Left ventricle myocardium inferior (tissue), 1 donor: ENCODE measurements at regions not wholly inside any gene's neighbourhood (a gene's known extent, or its start where the extent isn't known, plus 50 kb on each side); places are given as distances from the start of the nearest gene placed in this dataset.
"Not testable (repeated sequence)": the region's sequence is repeated elsewhere in the genome, so short reads cannot be mapped to it uniquely, and the experiment has no call there.

ENCODE experiments used
- DNase-seq: peaks from one replicate; pipeline ENCODE4 v3.0.0-alpha.2; 2020
- H3K27ac ChIP-seq: fragments of 200-600 bp; replicated peaks from 2 replicates; pipeline ENCODE4 v1.8.0; 2021
- H3K27me3 ChIP-seq: fragments of 200-600 bp; 2 replicates; pipeline ENCODE4 v1.8.0; 2021; ENCODE audit warnings: low read depth
- H3K36me3 ChIP-seq: fragments of 200-600 bp; 2 replicates; pipeline ENCODE4 v1.8.0; 2021
- H3K4me1 ChIP-seq: fragments of 200-600 bp; 2 replicates; pipeline ENCODE4 v1.8.0; 2021
- H3K4me3 ChIP-seq: fragments of 200-600 bp; 2 replicates; pipeline ENCODE4 v1.8.0; 2021; ENCODE audit warnings: mild to moderate bottlenecking, moderate library complexity
- H3K9me3 ChIP-seq: fragments of 200-600 bp; replicated peaks from 2 replicates; pipeline ENCODE4 v1.8.0; 2021
- CTCF ChIP-seq: fragments of 200-600 bp; IDR thresholded peaks from 2 replicates; pipeline ENCODE4 v1.8.0; 2021; ENCODE audit warnings: antibody characterized with exemption, mild to moderate bottlenecking, borderline replicate concordance
- intact Hi-C: fragments of 100-400 bp; cut with micrococcal nuclease; formaldehyde crosslinking; loops from one replicate; pipeline ENCODE4 v1.11.0; 2022
- donor health status: DM: no; HTN: yes; CAD: no; lungs with severe emphysema.

GRCh38 chr22:11038786-11039185, 4489.2 kb upstream of the OR11H1 start:
- H3K27ac ChIP-seq, H3K27me3 ChIP-seq, DNase-seq, intact Hi-C loops, H3K4me3 ChIP-seq, H3K4me1 ChIP-seq, H3K36me3 ChIP-seq: not testable (repeated sequence)
- peaks cover 83% of the 10 kb centered on the region for H3K9me3 ChIP-seq

GRCh38 chr22:11041416-11041815, 4486.6 kb upstream of the OR11H1 start:
- H3K27ac ChIP-seq, H3K4me1 ChIP-seq, intact Hi-C loops, H3K4me3 ChIP-seq, H3K27me3 ChIP-seq, DNase-seq, H3K36me3 ChIP-seq: not testable (repeated sequence)
- H3K9me3 ChIP-seq, result peaks cover 67% of the 10 kb centered on the region

GRCh38 chr22:11042116-11042515, 4485.9 kb upstream of the OR11H1 start:
- Histone ChIP-seq H3K27ac (no peak overlapping the region), H3K27me3 (no peaks in the 10 kb centered on the region), H3K4me1 (no peaks in the 10 kb centered on the region), H3K36me3 (no peaks in the 10 kb centered on the region), H3K4me3 (no peak overlapping the region), H3K9me3 (peaks cover 60% of the 10 kb centered on the region)
- TF ChIP-seq CTCF, result no peak
- intact Hi-C loops, result no loop called here
- no peak for DNase-seq

- H3K4me1 ChIP-seq, H3K27ac ChIP-seq, H3K4me3 ChIP-seq, DNase-seq, intact Hi-C loops, H3K36me3 ChIP-seq, H3K27me3 ChIP-seq: not testable (repeated sequence)
- peaks cover 56% of the 10 kb centered on the region for H3K9me3 ChIP-seq
Measured at GRCh38 chr22:11043289-11043688, 4484.7 kb upstream of the OR11H1 start.

GRCh38 chr22:11048884-11049283, 4479.1 kb upstream of the OR11H1 start:
- H3K27me3 ChIP-seq, H3K36me3 ChIP-seq, DNase-seq, intact Hi-C loops, H3K4me3 ChIP-seq, H3K4me1 ChIP-seq, H3K27ac ChIP-seq: not testable (repeated sequence)
- H3K9me3 ChIP-seq, result peaks cover 23% of the 10 kb centered on the region

GRCh38 chr22:11050226-11050625, 4477.8 kb upstream of the OR11H1 start:
- H3K36me3 ChIP-seq, intact Hi-C loops, H3K27ac ChIP-seq, H3K4me3 ChIP-seq, DNase-seq, H3K27me3 ChIP-seq, H3K4me1 ChIP-seq: not testable (repeated sequence)
- H3K9me3 ChIP-seq, result peaks cover 24% of the 10 kb centered on the region

GRCh38 chr22:11051401-11052112, 4476.4 kb upstream of the OR11H1 start:
- H3K4me1 ChIP-seq, H3K36me3 ChIP-seq, DNase-seq, H3K27ac ChIP-seq, H3K4me3 ChIP-seq, intact Hi-C loops: not testable (repeated sequence)
- peaks cover 37% of the 10 kb centered on the region for H3K9me3 ChIP-seq
- H3K27me3 ChIP-seq, result peaks cover 11% of the 10 kb centered on the region

GRCh38 chr22:11053403-11054344, 4474.3 kb upstream of the OR11H1 start:
- H3K4me1 ChIP-seq, H3K27ac ChIP-seq, DNase-seq, H3K36me3 ChIP-seq, H3K4me3 ChIP-seq, intact Hi-C loops: not testable (repeated sequence)
- peaks cover 49% of the 10 kb centered on the region for H3K9me3 ChIP-seq
- peaks cover 16% of the 10 kb centered on the region for H3K27me3 ChIP-seq

- H3K36me3 ChIP-seq, H3K27ac ChIP-seq, intact Hi-C loops, DNase-seq, H3K4me3 ChIP-seq, H3K4me1 ChIP-seq: not testable (repeated sequence)
- H3K9me3 ChIP-seq, result peaks cover 49% of the 10 kb centered on the region
- H3K27me3 ChIP-seq, result peaks cover 16% of the 10 kb centered on the region
Measured at GRCh38 chr22:11054681-11055080, 4473.3 kb upstream of the OR11H1 start.

- H3K4me1 ChIP-seq, intact Hi-C loops, DNase-seq, H3K4me3 ChIP-seq, H3K27ac ChIP-seq, H3K36me3 ChIP-seq: not testable (repeated sequence)
- Histone ChIP-seq H3K9me3 (peaks cover 49% of the 10 kb centered on the region), H3K27me3 (peaks cover 16% of the 10 kb centered on the region)
Measured at GRCh38 chr22:11055176-11055575, 4472.8 kb upstream of the OR11H1 start.

- Histone ChIP-seq H3K9me3 (peaks cover 56% of the 10 kb centered on the region), H3K27me3 (peaks cover 16% of the 10 kb centered on the region)
- intact Hi-C loops, H3K4me1 ChIP-seq, H3K36me3 ChIP-seq, H3K4me3 ChIP-seq, H3K27ac ChIP-seq, DNase-seq: not testable (repeated sequence)
Measured at GRCh38 chr22:11057955-11058547, 4469.9 kb upstream of the OR11H1 start.

GRCh38 chr22:11059129-11059528, 4468.9 kb upstream of the OR11H1 start:
- H3K4me3 ChIP-seq, H3K27ac ChIP-seq, intact Hi-C loops, H3K4me1 ChIP-seq, DNase-seq, H3K36me3 ChIP-seq: not testable (repeated sequence)
- peaks cover 16% of the 10 kb centered on the region for H3K27me3 ChIP-seq
- peaks cover 49% of the 10 kb centered on the region for H3K9me3 ChIP-seq
